ENCODE measurements at regions not wholly inside any gene's neighbourhood (a gene's known extent, or its start where the extent isn't known, plus 50 kb on each side); places are given as distances from the start of the nearest gene placed in this dataset.
"Not testable (repeated sequence)": the region's sequence is repeated elsewhere in the genome, so short reads cannot be mapped to it uniquely, and the experiment has no call there.

DNA sequence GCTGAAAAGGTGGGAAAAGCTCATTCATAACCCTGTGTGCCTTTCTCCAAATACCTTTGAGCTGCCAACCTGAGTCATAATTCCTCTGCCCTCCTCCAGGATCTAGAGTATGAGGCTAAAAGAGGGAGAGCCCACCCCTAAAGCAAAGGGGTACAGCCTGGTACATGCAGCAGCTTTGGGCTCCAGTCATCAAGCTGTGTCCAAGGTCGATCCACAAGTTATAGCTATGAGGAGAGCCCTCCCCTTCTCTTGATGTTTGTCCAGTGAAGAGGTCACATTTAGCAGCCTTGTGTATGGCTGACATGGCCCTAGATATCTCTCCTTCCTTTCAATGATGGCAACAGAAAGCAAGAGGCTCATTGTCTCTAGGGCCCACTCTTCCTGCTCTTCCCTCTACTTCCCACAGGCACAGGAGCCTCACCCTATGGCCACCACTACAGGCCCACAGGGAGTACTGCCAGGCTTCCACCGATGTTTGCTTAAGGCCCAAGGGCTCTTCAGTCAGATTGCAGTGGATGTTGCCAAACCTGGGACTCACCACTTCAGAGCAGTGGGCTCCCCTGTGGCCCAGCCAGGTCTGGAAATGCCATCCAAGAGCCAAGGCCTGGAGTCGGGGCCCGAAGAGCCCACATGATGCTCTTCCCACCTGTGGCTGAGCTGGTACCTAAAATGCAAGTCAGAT lies 176.8 kb downstream of the CD83 start:
- Mint-ChIP-seq H3K4me1 (ENCODE audit: low read depth, unreplicated experiment) (no peaks in the 10 kb centered on the region), H3K27me3 (ENCODE audit: low read depth, unreplicated experiment) (peaks cover 8% of the 10 kb centered on the region), H3K4me3 (ENCODE audit: unreplicated experiment) (no peak overlapping the region), H3K36me3 (ENCODE audit: low read depth, unreplicated experiment) (no peaks in the 10 kb centered on the region), H3K27ac (ENCODE audit: unreplicated experiment) (no peak overlapping the region), H3K9me3 (ENCODE audit: unreplicated experiment) (no peaks in the 10 kb centered on the region)
- H3K36me3 ChIP-seq (ENCODE audit: insufficient read depth, low read length) = no peaks in the 10 kb centered on the region
- DNase-seq (ENCODE audit: low read depth) (no peak), FAIRE-seq (no peak)
- no peaks in the 10 kb centered on the region for H3K9me3 ChIP-seq (ENCODE audit: insufficient read depth, low read depth, low read length)
- TF ChIP-seq, protein P1, sequence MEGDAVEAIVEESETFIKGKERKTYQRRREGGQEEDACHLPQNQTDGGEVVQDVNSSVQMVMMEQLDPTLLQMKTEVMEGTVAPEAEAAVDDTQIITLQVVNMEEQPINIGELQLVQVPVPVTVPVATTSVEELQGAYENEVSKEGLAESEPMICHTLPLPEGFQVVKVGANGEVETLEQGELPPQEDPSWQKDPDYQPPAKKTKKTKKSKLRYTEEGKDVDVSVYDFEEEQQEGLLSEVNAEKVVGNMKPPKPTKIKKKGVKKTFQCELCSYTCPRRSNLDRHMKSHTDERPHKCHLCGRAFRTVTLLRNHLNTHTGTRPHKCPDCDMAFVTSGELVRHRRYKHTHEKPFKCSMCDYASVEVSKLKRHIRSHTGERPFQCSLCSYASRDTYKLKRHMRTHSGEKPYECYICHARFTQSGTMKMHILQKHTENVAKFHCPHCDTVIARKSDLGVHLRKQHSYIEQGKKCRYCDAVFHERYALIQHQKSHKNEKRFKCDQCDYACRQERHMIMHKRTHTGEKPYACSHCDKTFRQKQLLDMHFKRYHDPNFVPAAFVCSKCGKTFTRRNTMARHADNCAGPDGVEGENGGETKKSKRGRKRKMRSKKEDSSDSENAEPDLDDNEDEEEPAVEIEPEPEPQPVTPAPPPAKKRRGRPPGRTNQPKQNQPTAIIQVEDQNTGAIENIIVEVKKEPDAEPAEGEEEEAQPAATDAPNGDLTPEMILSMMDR (IDR thresholded peaks at IDR 0.05; ENCODE audit: insufficient read depth, low read depth, low read length) = no peak
- no peak for TF ChIP-seq EZH2 (IDR thresholded peaks at IDR 0.05; ENCODE audit: insufficient read depth, low read length)
- no peaks in the 10 kb centered on the region for H3K27me3 ChIP-seq (ENCODE audit: insufficient read depth, low read length)
- no peak overlapping the region for H3K27ac ChIP-seq (ENCODE audit: low read depth, low read length)
- no peak overlapping the region for H2AFZ ChIP-seq (ENCODE audit: low read depth, low read length)
- no peaks in the 10 kb centered on the region for H3K4me1 ChIP-seq (ENCODE audit: insufficient read depth, low read length)
- H3K79me2 ChIP-seq (ENCODE audit: insufficient read depth, low read length) = no peaks in the 10 kb centered on the region
- no peak overlapping the region for H3K4me2 ChIP-seq (ENCODE audit: low read length)
- H3K9ac ChIP-seq (ENCODE audit: low read length) = no peak overlapping the region
- no peak overlapping the region for H3K4me3 ChIP-seq (ENCODE audit: insufficient read depth, low read depth, low read length)
- no peaks in the 10 kb centered on the region for H4K20me1 ChIP-seq (ENCODE audit: insufficient read depth, low read length)

DNA sequence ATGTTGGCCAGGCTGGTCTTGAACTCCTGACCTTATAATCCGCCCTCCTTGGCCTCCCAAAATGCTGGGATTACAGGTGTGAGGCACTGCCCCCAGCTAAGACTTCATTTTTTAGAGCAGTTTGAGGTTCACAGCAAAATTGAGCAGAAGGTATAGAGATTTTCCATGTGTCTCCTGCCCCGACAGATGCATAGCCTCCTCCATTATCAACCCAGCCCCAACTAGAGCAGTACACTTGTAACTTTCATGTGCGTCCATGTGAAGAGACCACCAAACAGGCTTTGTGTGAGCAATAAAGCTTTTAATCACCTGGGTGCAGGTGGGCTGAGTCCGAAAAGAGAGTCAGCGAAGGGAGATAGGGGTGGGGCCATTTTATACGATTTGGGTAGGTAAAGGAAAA lies 179.1 kb downstream of the CD83 start:
- H3K27me3 Mint-ChIP-seq (ENCODE audit: low read depth, unreplicated experiment); H3K4me3 Mint-ChIP-seq (ENCODE audit: unreplicated experiment); H4K20me1 ChIP-seq (ENCODE audit: insufficient read depth, low read length); H2AFZ ChIP-seq (ENCODE audit: low read depth, low read length); H3K36me3 Mint-ChIP-seq (ENCODE audit: low read depth, unreplicated experiment); H3K9ac ChIP-seq (ENCODE audit: low read length); DNase-seq (ENCODE audit: low read depth); H3K27ac Mint-ChIP-seq (ENCODE audit: unreplicated experiment); H3K4me1 ChIP-seq (ENCODE audit: insufficient read depth, low read length); H3K4me1 Mint-ChIP-seq (ENCODE audit: low read depth, unreplicated experiment); H3K36me3 ChIP-seq (ENCODE audit: insufficient read depth, low read length); FAIRE-seq; H3K4me3 ChIP-seq (ENCODE audit: insufficient read depth, low read depth, low read length); H3K79me2 ChIP-seq (ENCODE audit: insufficient read depth, low read length); H3K4me2 ChIP-seq (ENCODE audit: low read length); H3K9me3 ChIP-seq (ENCODE audit: insufficient read depth, low read depth, low read length); H3K9me3 Mint-ChIP-seq (ENCODE audit: unreplicated experiment); H3K27me3 ChIP-seq (ENCODE audit: insufficient read depth, low read length); H3K27ac ChIP-seq (ENCODE audit: low read depth, low read length): not testable (repeated sequence)

DNA sequence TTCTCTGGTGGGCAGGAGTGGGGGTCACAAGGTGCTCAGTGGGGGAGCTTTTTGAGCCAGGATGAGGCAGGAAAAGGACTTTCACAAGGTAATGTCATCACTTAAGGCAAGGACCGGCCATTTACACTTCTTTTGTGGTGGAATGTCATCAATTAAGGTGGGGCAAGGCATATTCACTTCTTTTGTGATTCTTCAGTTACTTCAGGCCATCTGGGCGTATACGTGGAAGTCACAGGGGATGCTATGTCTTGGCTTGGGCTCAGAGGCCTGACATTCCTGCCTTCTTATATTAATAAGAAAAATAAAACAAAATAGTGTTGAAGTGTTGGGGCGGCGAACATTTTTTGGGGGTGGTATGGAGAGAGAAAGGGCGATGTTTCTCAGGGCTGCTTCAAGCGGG lies 179.5 kb downstream of the CD83 start:
- not testable (repeated sequence) for H3K4me1 ChIP-seq (ENCODE audit: insufficient read depth, low read length); H3K4me3 Mint-ChIP-seq (ENCODE audit: unreplicated experiment); H3K27ac Mint-ChIP-seq (ENCODE audit: unreplicated experiment); H3K27ac ChIP-seq (ENCODE audit: low read depth, low read length); H4K20me1 ChIP-seq (ENCODE audit: insufficient read depth, low read length); H3K9me3 ChIP-seq (ENCODE audit: insufficient read depth, low read depth, low read length); H3K4me2 ChIP-seq (ENCODE audit: low read length); H3K9me3 Mint-ChIP-seq (ENCODE audit: unreplicated experiment); H3K36me3 Mint-ChIP-seq (ENCODE audit: low read depth, unreplicated experiment); DNase-seq (ENCODE audit: low read depth); H3K9ac ChIP-seq (ENCODE audit: low read length); H3K79me2 ChIP-seq (ENCODE audit: insufficient read depth, low read length); FAIRE-seq; H3K27me3 ChIP-seq (ENCODE audit: insufficient read depth, low read length); H3K4me1 Mint-ChIP-seq (ENCODE audit: low read depth, unreplicated experiment); H3K27me3 Mint-ChIP-seq (ENCODE audit: low read depth, unreplicated experiment); H3K4me3 ChIP-seq (ENCODE audit: insufficient read depth, low read depth, low read length); H3K36me3 ChIP-seq (ENCODE audit: insufficient read depth, low read length); H2AFZ ChIP-seq (ENCODE audit: low read depth, low read length)

DNA sequence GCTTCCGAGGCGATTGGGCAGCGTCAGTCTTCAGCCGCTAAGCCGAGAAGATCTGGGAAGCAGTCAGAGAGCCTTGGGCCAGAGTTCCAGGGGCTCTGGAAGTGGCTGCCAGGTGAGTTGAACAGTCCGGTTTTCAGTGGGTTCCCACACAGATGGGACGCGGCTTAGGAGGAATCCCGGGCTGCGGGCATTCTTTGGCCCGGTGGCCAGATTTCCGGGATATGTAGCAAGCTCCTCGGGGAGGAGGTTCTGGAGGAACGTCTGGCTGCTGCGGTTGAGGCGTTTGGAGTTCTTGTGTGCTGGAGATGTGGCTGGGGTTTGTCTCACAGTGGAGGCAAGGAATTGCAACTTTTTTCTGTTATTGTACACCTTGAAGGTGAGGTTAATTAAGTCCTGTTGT lies 182.6 kb downstream of the CD83 start:
- not testable (repeated sequence) for FAIRE-seq; H3K36me3 Mint-ChIP-seq (ENCODE audit: low read depth, unreplicated experiment); H3K4me3 Mint-ChIP-seq (ENCODE audit: unreplicated experiment); H3K9me3 Mint-ChIP-seq (ENCODE audit: unreplicated experiment); H3K27ac Mint-ChIP-seq (ENCODE audit: unreplicated experiment); DNase-seq (ENCODE audit: low read depth); H3K79me2 ChIP-seq (ENCODE audit: insufficient read depth, low read length); H3K36me3 ChIP-seq (ENCODE audit: insufficient read depth, low read length); H2AFZ ChIP-seq (ENCODE audit: low read depth, low read length); H3K27me3 ChIP-seq (ENCODE audit: insufficient read depth, low read length); H3K27ac ChIP-seq (ENCODE audit: low read depth, low read length); H3K4me3 ChIP-seq (ENCODE audit: insufficient read depth, low read depth, low read length); H3K9me3 ChIP-seq (ENCODE audit: insufficient read depth, low read depth, low read length); H3K9ac ChIP-seq (ENCODE audit: low read length); H3K4me2 ChIP-seq (ENCODE audit: low read length); H4K20me1 ChIP-seq (ENCODE audit: insufficient read depth, low read length); H3K4me1 Mint-ChIP-seq (ENCODE audit: low read depth, unreplicated experiment); H3K4me1 ChIP-seq (ENCODE audit: insufficient read depth, low read length)
- H3K27me3 Mint-ChIP-seq (ENCODE audit: low read depth, unreplicated experiment) = peaks cover 11% of the 10 kb centered on the region

- not testable (repeated sequence) for H3K36me3 ChIP-seq (ENCODE audit: insufficient read depth, low read length); DNase-seq (ENCODE audit: low read depth); H3K9me3 Mint-ChIP-seq (ENCODE audit: unreplicated experiment); H3K27ac ChIP-seq (ENCODE audit: low read depth, low read length); H2AFZ ChIP-seq (ENCODE audit: low read depth, low read length); H4K20me1 ChIP-seq (ENCODE audit: insufficient read depth, low read length); H3K9ac ChIP-seq (ENCODE audit: low read length); H3K4me1 Mint-ChIP-seq (ENCODE audit: low read depth, unreplicated experiment); H3K4me3 Mint-ChIP-seq (ENCODE audit: unreplicated experiment); H3K27ac Mint-ChIP-seq (ENCODE audit: unreplicated experiment); H3K9me3 ChIP-seq (ENCODE audit: insufficient read depth, low read depth, low read length); H3K27me3 ChIP-seq (ENCODE audit: insufficient read depth, low read length); H3K36me3 Mint-ChIP-seq (ENCODE audit: low read depth, unreplicated experiment); FAIRE-seq; H3K4me3 ChIP-seq (ENCODE audit: insufficient read depth, low read depth, low read length); H3K79me2 ChIP-seq (ENCODE audit: insufficient read depth, low read length); H3K4me1 ChIP-seq (ENCODE audit: insufficient read depth, low read length); H3K4me2 ChIP-seq (ENCODE audit: low read length)
- peaks cover 12% of the 10 kb centered on the region for H3K27me3 Mint-ChIP-seq (ENCODE audit: low read depth, unreplicated experiment)
Observed at GRCh38 chr6:14300721-14301120, 183.1 kb downstream of the CD83 start.
